HT1080 (cell line): ENCODE measurements at regions not wholly inside any gene's neighbourhood (a gene's known extent, or its start where the extent isn't known, plus 50 kb on each side); places are given as distances from the start of the nearest gene placed in this dataset.

Experiments
- DNase-seq: peaks from one replicate; pipeline ENCODE4 v3.0.0-alpha.2; 2015; ENCODE audit warnings: low read depth

- no peak for DNase-seq
Measured at GRCh38 chr22:34881453-34881852, 184.5 kb upstream of the ISX start.

GRCh38 chr22:34885852-34886251 lies 180.1 kb upstream of the ISX start:
- no peak for DNase-seq

GRCh38 chr22:34886391-34886790 lies 179.6 kb upstream of the ISX start:
- no peak for DNase-seq

GRCh38 chr22:34886812-34887211 lies 179.1 kb upstream of the ISX start:
- DNase-seq: no peak

DNA sequence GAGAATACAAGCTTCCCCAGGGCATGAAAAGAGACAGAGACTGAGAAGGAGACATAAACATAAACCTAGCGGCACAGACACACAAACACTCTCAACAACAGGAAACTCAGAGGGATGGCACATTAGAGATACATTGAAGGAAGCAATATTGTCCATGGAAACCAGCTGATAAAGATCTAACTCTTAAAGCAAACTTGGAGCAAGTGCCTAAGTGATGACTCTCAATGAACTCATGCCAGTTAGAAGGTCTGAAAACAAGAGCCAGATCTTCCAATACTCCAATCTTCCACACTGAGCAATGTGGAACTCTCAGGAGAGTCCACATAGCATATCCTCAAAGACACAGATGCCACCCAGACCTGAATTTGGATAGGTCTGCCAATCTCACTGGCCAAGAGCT lies 168.8 kb upstream of the ISX start:
- DNase-seq: no peak

GRCh38 chr22:34902335-34902734 lies 163.6 kb upstream of the ISX start:
- peak; percentile 9 for DNase-seq

GRCh38 chr22:34903416-34903815 lies 162.5 kb upstream of the ISX start:
- peak; percentile 25 for DNase-seq

DNA sequence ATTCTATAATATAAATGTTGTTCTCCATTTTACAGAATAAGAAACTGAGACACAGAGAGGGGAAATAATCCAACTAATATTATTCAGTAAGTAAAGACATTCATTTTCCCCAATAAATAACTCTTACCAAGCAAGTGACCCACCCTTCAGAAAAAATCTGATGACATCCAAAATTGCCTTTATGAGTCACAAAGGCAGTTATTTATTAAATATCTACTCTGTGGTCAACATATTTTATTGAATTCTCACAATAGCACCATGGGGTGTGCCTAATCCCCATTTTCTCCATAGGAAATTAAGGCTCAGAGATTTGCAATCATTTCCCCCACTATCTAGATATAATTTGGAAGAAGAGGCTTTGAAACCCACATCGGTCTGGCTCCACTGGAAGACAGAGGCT lies 161.5 kb upstream of the ISX start:
- DNase-seq: no peak

DNA sequence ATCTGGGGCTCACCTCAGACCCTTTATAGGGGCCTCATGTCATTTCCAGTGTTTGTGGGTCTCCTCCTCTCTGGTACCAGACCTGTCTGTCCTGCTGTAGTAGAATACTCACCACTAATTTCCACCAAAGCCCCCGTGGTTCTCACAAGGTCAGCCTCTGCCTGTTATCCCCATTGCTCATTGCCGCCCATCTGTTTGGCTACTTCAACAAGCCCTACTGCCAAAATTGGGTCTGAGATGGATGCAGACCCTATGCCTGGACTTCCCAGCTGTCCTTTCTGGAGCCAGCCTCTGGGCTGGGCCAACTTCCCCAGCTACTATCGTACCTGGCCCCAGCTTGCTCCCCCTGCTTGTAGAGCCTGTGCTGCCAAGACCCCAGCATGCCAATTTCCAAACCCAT lies 152.1 kb upstream of the ISX start:
- no peak for DNase-seq

DNA sequence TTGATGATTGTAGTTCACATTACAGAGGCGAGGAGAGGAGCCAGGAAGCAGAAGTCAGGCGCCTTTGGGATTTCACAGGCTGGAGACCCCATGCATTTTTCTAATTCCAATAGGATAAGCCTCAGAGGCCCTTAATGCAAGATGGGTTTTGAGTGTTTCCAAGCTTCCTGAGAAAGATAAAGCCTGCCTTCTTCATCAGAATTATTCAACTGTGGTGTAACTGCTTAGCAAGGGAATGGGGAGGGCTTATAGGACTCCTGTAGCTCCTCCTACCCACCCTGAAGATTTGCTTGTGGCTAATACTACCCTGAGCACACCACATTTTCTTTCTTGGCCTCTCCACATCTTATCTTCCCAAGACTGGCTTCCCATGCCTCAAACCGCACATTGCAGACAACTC lies 151.1 kb upstream of the ISX start:
- no peak for DNase-seq

DNA sequence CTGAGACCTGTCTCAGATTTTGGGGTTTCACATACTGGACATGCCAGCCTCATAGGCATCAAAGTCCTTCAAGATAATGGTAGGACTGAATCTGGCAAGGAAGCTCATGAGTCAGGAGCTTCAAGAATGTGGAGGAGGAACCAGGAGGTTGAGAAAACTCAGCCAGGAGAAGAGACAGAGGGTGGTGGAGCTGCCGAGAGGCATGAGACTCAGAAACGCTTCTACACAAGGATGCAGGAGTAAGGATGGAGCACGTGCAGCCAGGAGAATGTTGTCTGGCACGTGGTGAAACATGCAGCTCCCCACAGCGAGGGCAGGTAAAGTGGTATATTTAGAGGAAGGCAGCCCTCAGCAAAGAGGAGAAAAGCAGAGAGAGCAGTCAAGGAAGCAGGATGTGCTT lies 148.7 kb upstream of the ISX start:
- DNase-seq: peak; percentile 54

GRCh38 chr22:34931026-34931425 lies 134.9 kb upstream of the ISX start:
- DNase-seq: no peak

- DNase-seq: no peak
Measured at GRCh38 chr22:34934261-34934660, 131.7 kb upstream of the ISX start.

GRCh38 chr22:34943830-34944229 lies 122.1 kb upstream of the ISX start:
- no peak for DNase-seq

GRCh38 chr22:34946339-34946985 lies 119.5 kb upstream of the ISX start:
- peak; percentile 48 for DNase-seq

GRCh38 chr22:34950489-34950888 lies 115.5 kb upstream of the ISX start:
- DNase-seq: no peak

- no peak for DNase-seq
Measured at GRCh38 chr22:34951212-34951611, 114.7 kb upstream of the ISX start.

DNA sequence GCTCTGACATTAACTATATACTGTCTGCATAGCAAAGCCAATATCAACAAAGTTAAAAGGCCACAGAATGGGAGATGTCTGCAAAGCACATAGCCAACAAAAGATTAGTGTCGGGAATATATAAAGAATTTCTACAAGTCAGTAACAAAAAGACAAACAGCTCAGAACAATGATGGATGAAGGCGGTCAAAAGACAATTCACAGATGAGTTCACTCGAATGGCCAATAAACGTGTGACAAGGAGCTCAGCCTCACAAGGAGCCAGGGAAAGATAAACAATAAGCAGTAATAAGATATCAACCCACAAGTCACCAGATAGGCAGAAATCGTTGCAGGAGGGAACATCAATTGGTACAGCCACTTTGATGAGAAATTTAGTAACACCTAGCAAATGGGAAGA lies 106.0 kb upstream of the ISX start:
- DNase-seq: no peak

DNA sequence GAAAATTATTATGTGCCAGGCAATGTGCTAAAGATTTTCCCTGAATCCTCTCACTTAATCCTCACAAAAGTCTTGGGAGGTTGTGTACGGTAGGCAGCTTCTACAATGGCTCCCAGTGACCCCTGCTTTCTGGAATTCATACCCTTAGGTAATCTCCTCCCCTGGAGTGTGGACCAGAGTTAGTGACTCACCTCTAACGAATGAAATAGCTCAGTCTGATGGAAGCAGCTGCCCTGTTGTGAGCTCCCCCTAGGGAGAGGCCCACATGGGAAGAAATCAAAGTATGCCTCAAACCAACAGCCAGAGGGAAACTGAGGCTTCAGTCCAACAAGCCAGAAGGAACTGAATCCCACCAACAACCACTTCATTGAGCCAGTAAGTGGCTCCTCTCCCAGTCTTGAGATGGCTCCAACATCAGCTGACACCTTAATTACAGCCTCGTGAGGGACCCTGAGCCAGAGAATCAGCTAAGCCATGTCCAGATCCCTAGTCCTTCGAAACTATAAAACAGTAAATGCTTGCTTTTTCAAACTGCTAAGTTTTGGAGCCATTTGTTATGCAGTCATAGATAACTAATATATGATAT lies 98.9 kb upstream of the ISX start:
- DNase-seq: peak; percentile 69

DNA sequence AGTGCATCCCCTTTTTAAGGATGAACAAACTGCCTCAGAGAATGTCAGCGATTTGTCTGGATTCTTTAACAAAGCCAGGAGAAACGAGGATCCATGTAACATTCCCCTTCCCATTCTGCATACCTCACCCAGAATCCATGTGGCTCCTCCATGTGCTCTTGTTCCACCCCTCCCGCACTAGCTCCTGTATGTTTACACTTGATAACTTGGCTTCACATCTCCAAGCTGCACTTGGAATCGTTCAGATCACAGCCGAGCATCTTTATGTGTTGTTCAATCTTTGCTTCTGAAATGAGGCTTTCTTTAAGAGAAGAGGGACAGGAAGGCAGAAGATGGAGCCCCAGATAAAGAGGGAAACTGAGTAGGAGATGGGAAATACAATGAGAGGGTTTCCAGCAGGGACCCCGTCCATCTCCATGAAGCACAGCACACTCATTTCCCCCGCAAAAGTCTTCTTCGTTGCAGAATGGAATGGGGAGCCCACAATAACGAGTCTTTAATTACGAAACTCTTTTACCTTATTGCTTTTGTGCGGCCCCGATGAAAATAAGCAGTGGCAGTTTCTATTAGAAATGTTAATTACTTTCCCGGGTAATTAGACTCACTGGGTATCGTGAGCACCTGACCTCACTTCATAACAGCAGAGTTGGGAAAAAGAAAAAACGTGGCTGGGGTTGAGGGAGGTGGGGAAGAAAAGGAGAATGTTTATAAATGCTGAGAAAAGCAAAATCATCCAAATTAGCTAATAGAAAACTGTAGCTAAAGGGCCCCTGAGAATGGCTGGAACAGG lies 96.8 kb upstream of the ISX start:
- no peak for DNase-seq

DNA sequence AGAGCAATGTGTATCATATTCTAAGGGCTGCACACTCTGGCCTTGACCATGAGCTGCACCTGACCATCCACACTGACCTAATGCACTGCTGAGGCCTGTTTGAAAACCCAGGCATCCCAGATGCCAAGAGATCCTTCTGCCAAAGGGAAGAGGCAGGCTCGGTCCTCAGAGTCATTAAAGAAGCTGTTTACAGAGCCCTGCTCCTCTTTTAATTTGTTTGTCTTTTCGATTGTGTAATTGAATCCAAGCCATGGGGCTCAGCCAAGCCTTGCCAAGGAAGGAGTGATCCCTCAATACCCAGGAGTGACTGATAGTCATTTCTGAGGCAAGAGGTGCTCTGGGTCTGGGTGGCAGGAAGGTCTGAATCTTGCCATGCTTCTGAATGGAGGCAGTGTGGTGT lies 94.5 kb upstream of the ISX start:
- DNase-seq: no peak

DNA sequence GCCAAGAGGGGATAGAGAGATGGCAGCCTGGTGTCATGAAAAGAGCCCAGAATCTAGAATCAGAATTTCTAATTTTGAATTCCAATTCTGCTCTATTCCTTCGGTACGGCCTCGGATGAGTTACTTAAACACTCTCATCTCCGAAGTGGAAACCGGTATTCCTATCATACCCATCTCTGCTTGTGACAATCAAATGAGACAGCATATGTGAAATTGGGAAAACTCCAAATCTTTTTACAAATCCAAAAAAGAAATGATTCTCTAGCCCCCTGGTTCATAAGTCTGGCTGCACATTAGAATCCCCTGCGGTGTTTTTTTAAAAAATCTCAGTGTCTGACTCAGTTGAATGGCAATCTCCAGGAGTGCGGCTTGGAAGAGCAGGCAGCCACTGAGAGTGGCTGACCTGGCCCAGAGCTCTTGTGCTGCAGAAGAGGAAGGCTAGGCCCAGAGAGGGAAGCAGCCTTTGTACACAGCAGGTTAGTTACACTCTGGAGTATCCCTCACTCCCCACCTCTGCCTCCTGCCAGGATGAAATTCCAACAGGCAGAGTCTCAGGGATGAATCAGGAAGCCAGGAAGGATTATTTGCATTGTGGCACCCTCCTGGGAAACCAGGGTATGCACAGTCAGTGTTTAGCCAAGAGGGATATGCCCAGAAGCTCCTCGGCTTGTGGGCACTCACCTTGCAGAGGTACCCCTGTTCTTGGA lies 93.6 kb upstream of the ISX start:
- DNase-seq: peak; percentile 48
